IMR-90 (cell line): ENCODE measurements at regions not wholly inside any gene's neighbourhood (a gene's known extent, or its start where the extent isn't known, plus 50 kb on each side); places are given as distances from the start of the nearest gene placed in this dataset.

ENCODE experiments used
- CHD1 ChIP-seq: IDR thresholded peaks from 2 replicates; pipeline ENCODE4 v1.6.1; 2012; ENCODE audit warnings: low read depth, low read length, improper control_type of control experiment
- MXI1 ChIP-seq: IDR thresholded peaks from 2 replicates; pipeline ENCODE4 v1.6.1; 2012; ENCODE audit warnings: low read depth, mild to moderate bottlenecking, low read length, moderate library complexity, borderline replicate concordance
- POLR2A ChIP-seq: IDR thresholded peaks from 2 replicates; pipeline ENCODE4 v1.6.1; 2012; ENCODE audit warnings: mild to moderate bottlenecking, low read depth, low read length
- RAD21 ChIP-seq: IDR thresholded peaks from 2 replicates; pipeline ENCODE4 v1.6.1; 2012; ENCODE audit warnings: low read length, improper control_type of control experiment
- RCOR1 ChIP-seq: IDR thresholded peaks from 2 replicates; pipeline ENCODE4 v1.6.1; 2012; ENCODE audit warnings: mild to moderate bottlenecking, low read length, improper control_type of control experiment; ENCODE audit not compliant: insufficient replicate concordance
- SMC3 ChIP-seq: fragments of 150-350 bp; IDR thresholded peaks from 2 replicates; pipeline ENCODE4 v1.6.1; 2016; ENCODE audit warnings: low read depth, mild to moderate bottlenecking, antibody characterized with exemption, low read length, moderate library complexity
- TF ChIP-seq, protein P1 (sequence below): conservative IDR thresholded peaks from 2 replicates; pipeline ENCODE4 v1.5.1; 2012; ENCODE audit warnings: mild to moderate bottlenecking, low read depth, low read length, improper control_type of control experiment

DNA sequence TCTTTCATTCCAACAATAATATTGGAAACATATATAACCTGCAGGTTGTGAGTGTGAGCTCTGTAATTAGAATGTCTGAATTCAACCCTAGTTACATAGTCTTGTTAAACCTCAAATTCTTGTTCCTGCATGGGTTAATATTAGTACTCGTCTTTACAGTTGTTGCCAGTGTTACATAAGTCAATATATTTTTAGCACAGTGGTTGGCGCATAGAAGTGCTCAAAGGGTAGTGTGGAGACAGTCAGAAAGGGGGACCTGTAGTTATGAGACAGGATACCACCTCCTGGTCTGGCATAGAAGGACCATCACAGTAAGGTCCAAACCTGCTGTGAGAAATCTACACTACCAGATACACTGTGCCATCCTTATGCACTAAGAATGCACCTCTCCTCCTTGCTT is 1045.9 kb upstream of the SLIT2 start:
- TF ChIP-seq MXI1: no peak
- TF ChIP-seq POLR2A: no peak
- TF ChIP-seq RCOR1: no peak
- TF ChIP-seq, protein P1, sequence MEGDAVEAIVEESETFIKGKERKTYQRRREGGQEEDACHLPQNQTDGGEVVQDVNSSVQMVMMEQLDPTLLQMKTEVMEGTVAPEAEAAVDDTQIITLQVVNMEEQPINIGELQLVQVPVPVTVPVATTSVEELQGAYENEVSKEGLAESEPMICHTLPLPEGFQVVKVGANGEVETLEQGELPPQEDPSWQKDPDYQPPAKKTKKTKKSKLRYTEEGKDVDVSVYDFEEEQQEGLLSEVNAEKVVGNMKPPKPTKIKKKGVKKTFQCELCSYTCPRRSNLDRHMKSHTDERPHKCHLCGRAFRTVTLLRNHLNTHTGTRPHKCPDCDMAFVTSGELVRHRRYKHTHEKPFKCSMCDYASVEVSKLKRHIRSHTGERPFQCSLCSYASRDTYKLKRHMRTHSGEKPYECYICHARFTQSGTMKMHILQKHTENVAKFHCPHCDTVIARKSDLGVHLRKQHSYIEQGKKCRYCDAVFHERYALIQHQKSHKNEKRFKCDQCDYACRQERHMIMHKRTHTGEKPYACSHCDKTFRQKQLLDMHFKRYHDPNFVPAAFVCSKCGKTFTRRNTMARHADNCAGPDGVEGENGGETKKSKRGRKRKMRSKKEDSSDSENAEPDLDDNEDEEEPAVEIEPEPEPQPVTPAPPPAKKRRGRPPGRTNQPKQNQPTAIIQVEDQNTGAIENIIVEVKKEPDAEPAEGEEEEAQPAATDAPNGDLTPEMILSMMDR: no peak
- no peak for TF ChIP-seq RAD21
- TF ChIP-seq CHD1: no peak
- no peak for TF ChIP-seq SMC3
